Embryonic facial prominence (tissue), 1 donor: ENCODE measurements at regions not wholly inside any gene's neighbourhood (a gene's known extent, or its start where the extent isn't known, plus 50 kb on each side); places are given as distances from the start of the nearest gene placed in this dataset.
"Not testable (repeated sequence)": the region's sequence is repeated elsewhere in the genome, so short reads cannot be mapped to it uniquely, and the experiment has no call there.

Source experiments
- DNase-seq: peaks from one replicate; pipeline ENCODE4 v3.0.0-alpha.2; 2016; ENCODE audit errors: extremely low spot score

DNA sequence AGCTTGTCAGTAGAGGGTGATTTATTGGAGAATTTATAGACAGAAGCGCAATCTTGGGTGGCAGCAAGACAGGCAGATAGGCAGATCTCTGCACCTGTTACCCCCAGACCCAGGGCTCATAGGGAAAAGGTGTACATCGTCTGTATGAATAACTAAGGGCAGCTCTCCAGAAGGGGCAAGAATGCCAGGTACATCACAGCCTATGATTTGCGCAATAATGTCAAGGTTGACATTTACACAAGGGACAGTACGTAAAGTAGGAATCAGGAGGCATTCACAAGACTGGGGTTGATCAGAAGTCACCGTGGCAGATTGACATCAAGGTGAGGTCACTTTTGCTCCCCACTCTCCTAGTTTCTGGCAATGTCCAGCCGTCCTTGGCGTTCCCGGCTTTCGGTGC lies 524.1 kb downstream of the TRIML1 start:
- DNase-seq: no peak

DNA sequence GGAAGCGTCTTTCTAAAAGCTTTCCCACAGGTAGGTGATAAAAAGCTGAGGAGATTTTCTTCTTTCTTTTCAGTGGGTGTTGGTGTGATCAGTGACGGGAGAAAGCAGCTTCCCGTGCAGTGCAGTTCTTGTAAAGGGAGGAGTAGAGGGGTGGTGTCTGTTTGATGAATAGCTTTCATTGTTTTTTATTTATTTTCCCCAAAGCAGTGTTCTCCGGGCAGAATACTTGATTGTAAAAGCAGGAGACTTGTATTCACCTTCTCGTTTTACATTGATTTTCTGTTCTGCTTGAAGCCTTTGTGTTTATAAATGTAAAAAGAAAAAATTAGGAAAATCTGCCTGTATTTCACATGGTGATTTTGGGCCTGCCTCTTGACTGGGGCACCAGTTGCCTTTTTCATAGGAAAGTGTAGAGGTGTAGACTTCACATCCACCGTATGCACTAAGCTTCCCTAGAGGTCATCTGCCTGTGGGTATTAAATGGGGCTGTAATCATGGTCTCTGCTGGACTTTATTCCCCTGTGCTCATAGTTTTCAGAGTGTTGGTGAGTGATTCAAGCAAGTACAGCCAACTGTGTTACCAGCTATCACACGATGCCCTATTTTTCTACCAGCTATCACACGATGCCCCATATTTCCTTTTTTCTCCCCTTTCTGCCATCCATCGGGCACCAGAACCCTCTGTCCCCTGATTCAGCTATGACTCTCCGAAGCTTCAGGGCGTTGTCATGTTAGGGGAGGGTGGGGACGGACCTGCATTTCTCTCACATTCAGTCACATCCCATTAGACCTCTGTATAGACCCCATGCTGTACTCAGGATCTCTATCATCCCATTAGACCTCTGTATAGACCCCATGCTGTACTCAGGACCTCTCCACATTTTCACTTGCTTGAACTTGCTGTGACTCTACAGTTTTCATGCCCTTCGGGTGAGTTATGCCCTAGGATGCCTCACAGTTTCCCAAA lies 526.5 kb downstream of the TRIML1 start:
- DNase-seq: no peak

GRCh38 chr4:188678691-188679090 lies 539.5 kb downstream of the TRIML1 start:
- DNase-seq: not testable (repeated sequence)

DNA sequence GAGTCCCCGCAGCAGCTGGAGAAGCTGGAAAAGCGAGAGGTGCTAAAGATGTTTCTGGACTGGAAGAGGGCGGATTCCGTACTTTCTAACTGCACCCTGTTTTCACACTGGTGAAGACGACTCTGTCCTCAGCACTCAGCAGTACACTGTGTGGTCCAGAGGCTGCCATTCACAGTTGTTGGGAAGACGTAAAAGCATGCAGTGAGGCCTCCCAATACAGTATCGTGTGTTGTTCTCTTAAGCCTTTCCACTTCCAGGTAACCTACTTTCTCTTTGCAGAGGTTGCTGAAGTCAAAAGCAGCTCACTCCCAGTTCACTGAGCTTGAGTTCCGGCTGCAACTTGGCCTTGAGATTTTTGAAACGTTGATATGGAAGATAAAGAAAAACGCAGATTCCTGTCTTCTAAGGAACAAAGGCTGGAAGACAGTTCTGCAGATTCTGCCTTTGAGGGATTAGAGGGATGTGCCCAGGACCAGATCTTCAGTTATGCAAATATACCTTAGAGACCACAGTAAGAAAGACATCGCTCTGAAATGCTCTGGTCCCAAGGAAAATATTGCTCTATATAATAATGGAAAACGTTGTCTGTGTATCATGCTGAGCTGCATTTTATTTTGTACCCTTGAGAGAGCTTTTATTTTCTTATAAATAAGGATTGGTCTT lies 540.9 kb downstream of the TRIML1 start:
- no peak for DNase-seq

- DNase-seq: no peak
Measured at GRCh38 chr4:188680667-188681063, 541.4 kb downstream of the TRIML1 start.

GRCh38 chr4:188682321-188682720 lies 543.1 kb downstream of the TRIML1 start:
- no peak for DNase-seq

- no peak for DNase-seq
Measured at GRCh38 chr4:188683571-188683970, 544.3 kb downstream of the TRIML1 start.

DNA sequence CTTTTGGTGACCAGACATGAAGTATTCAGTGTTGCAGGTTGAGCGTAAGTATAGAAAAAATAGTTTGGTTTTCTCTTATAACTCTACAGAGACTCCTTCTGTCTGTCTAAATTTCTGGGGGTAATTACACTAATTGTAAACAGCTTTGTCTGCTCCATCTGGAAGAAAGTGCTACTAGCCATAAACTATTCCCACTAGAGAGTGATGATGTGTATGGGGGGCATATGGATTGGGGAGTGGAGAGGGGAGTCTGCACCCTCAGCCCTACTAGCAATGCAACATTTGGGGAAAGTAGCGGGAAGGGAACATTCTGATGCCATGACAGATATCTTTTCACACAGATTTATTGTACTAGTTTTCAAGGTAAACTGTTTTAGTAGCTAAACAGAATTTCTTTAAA lies 549.7 kb downstream of the TRIML1 start:
- no peak for DNase-seq

GRCh38 chr4:188691811-188692210 lies 552.6 kb downstream of the TRIML1 start:
- DNase-seq: no peak

DNA sequence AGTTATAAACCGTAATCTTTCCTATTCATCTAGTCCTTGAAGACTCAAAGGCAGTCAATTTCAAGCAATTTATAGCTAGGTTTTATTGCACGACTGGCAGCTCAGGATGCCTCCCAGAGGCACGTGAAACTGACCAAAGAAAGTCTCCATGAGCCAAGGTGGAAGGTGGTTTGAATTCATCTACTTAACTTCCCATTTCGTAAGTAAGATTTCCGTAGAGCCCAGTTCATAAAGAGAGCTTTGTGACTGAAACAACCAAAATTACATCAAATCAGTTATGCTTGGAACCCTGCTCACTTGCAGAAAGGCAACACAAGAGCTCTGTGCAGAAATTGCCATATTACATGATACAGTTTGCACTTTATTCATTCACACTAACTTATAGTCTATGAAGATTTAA lies 556.0 kb downstream of the TRIML1 start:
- DNase-seq: no peak

GRCh38 chr4:188697243-188697642 lies 558.0 kb downstream of the TRIML1 start:
- DNase-seq: no peak

- no peak for DNase-seq
Measured at GRCh38 chr4:188701952-188702351, 562.7 kb downstream of the TRIML1 start.

GRCh38 chr4:188704288-188704687 lies 565.0 kb downstream of the TRIML1 start:
- DNase-seq: no peak

DNA sequence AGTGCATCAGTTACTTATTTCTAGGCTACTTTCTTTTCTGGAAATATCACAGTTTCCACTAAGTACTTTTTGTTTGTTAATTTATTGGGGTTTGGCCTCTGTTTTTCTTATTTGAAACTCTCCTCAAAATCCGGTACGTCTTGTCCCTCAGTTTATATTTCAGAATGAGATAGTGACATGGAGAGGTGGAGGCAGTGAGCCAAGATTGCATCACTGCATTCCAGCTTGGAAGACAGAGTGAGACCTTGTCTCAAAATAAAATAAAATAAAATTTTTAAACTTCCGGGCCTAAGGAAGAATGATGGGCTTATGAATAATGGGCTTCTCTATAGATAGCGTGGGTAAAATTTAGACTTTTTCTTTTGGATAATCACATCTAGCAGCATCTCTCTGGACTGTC lies 567.8 kb downstream of the TRIML1 start:
- no peak for DNase-seq

DNA sequence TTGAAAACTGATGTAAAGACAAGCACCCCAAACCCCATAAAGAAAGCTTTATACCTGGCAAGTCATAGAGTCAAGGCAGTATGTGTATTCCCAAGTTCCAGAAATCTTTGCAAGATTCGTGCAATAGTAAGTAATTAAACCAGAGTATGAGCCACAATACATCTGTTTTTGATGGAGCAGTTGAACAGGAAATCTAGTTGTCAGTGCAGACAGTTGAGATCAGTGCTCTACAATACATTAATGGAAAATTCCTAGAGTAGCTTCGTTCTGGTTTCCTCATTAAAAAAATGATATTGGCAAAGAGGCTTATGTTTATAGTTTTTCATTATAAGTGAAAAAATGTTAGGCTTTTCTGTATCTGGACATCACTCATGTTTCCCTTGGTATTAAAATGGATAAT lies 575.3 kb downstream of the TRIML1 start:
- peak; percentile 36 for DNase-seq

DNA sequence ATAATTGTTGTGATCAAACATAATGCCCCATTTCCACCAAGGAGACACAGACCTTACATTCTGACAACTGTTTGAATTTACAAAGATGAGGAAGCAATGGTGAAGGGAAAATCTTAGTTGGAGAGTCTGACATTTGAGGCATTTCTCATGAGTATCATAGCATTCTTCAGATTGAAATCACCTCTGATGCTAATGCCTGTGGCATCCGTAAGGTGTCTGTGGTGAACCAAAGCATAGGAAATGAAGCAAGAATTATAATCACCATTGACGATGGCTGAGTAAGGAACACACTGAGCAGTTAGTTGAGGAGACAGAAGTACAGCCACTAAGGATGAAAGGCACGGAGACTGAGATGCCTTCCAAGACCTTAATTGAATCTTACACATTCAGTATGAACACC lies 575.7 kb downstream of the TRIML1 start:
- DNase-seq: no peak

DNA sequence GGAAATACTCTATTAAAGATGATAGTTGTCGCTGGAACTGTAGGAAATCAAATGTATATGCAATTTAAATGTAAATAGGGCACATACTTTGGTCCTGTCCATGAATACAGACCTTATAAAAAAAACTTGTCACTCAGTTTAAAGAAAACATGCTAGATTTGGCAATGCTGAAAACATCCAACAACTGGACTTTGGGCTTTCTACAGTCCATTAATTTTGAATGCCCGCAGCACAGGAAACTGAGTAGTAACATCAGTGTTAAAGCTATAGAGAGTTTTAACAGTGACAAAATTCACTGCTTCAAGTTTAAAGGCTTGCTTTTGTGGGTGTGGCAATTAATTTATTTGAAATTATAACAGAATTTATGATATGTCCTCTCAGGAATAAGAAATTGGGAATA lies 578.4 kb downstream of the TRIML1 start:
- DNase-seq: no peak

DNA sequence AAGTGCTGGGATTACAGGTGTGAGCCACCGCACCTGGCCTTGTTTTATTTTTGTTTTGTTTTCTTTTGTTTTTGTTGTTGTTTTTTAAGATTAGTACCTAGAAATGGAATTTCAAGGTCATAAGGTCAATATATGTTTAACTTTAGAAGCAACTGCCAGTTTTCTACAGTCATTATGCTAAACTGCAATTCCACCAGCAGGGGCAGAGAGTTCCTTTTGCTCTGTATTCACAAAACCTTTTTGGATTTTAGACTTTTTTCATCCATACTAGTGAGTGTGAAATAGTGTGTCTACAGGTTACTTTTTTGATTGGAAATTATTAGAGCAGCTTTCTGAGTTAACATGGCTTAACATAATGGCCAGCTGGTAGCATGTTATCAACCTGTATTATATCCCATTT lies 580.6 kb downstream of the TRIML1 start:
- no peak for DNase-seq

- no peak for DNase-seq
Measured at GRCh38 chr4:188722911-188723310, 583.7 kb downstream of the TRIML1 start.

GRCh38 chr4:188727746-188728145 lies 588.5 kb downstream of the TRIML1 start:
- DNase-seq: no peak

- DNase-seq: no peak
Measured at GRCh38 chr4:188728359-188728758, 589.1 kb downstream of the TRIML1 start.

- no peak for DNase-seq
Measured at GRCh38 chr4:188732131-188732530, 592.9 kb downstream of the TRIML1 start.

- DNase-seq: no peak
Measured at GRCh38 chr4:188735082-188735481, 595.8 kb downstream of the TRIML1 start.
